ENCODE measurements at regions not wholly inside any gene's neighbourhood (a gene's known extent, or its start where the extent isn't known, plus 50 kb on each side); places are given as distances from the start of the nearest gene placed in this dataset.
"Not testable (repeated sequence)": the region's sequence is repeated elsewhere in the genome, so short reads cannot be mapped to it uniquely, and the experiment has no call there.

DNA sequence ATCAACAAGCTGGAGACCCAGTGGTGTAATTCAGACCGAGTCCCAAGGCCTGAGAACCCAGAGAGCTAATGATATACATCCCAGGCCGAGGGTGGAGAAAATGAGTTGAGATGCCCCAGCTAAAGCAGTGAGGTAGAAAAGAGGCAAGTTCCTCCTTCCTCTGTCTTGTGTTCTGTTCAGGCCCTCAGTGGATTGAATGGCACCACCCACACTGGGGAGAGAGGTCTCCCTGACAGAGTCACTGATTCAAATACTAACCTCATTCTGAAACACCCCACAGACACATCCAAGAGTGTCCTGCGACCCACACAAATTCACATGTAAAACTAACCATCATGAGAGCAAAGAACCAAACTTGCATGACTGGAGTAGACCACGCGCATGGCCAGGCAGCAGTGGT lies 215.3 kb downstream of the ANAPC1 start:
- no peak for DNase-seq

DNA sequence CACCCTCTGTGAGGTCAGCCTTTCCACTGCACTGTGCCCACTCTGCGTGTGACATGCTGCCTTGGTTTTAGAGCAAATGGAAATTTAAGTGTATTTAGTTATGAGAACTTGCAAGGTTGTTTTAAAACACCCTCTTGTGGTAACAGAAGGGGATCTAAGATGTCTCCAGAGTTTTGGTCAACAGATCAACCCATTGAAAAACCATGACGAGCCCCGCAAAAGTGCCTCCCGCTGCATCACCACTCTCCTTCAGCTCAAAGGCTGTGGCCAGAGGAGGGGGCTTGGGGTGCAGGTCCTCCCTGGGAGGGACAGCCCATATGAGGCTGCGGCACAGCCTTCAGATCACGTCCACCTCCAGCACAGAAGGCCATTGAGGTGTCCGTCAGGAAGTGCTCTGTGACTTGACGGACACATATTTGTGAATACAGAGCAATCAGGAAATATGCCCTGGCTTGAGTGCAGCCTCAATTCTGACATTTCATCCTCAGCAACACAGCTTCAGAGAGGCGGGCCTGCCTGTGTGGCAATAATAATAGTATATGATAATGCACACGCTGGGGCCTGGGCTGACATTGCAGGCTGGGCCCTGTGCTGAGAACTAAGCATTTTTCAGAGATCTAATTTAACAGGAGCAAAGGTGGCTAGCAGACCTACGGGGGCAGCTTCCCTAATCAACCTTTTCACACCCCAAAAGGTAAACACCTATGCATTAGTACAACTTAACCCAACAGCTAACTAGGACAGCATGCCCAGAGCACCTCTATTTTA lies 213.9 kb downstream of the ANAPC1 start:
- no peak for DNase-seq

DNA sequence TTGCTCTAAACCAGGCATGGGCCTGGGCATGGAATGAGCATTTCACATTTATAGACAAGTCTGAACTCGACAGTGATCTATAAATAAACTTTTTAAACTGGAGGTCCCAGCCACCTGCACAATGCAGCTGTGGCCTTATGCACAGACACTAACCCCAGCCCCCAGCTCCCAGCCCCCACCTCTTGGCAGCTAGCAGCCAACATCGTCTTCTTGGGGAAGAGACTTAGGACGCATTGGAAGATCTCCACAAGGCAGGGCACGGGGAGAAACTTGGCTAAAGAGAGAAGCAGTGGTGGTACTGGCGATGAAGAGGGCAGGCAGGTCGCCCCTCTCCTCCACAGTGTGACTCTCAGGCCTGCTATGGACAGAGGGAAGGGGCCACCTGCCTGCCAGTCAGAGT lies 213.2 kb downstream of the ANAPC1 start:
- no peak for DNase-seq

DNA sequence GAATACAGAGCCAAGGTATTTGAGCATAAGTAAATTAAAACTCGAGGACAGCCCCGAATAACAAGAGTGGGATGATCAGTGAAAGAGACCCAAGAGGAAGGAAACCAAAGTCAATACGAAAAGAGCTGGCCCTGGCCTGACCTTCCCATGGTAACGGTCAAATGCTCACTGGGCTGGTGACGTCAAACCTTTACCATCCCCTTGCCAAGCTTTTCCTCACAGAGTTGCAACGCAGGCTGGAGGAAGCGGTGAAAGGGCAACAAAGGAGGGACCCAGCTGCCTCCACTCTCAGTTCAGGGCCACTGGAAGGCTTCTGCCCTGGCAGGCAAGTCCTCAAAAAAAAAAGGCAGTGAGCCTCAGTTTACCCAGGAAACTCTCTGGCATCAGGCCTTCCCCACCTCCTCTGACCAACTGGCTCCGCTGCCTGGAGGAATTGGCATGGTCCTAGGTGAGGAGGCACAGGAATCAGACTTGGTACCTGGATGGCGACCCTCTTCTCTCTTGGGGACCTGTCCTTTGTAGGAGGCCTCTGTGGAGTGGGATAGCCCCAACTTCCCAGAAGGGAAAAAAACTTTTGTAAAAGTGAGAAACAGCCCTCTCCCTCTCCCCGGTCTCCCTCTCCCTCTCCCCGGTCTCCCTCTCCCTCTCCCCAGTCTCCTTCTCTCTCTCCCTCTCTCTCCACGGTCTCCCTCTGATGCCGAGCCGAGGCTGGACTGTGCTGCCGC lies 212.4 kb downstream of the ANAPC1 start:
- DNase-seq = no peak

DNA sequence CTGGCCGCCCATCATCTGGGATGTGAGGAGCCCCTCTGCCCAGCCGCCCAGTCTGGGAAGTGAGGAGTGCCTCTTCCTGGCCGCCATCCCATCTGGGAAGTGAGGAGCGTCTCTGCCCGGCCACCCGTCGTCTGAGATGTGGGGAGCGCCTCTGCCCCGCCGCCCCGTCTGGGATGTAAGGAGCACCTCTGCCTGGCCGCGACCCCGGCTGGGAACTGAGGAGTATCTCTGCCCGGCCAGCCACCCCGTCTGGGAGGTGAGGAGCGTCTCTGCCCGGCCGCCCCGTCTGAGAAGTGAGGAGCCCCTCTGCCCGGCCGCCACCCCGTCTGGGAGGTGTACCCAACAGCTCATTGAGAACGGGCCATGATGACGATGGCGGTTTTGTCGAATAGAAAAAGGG lies 211.4 kb downstream of the ANAPC1 start:
- not testable (repeated sequence) for DNase-seq

DNA sequence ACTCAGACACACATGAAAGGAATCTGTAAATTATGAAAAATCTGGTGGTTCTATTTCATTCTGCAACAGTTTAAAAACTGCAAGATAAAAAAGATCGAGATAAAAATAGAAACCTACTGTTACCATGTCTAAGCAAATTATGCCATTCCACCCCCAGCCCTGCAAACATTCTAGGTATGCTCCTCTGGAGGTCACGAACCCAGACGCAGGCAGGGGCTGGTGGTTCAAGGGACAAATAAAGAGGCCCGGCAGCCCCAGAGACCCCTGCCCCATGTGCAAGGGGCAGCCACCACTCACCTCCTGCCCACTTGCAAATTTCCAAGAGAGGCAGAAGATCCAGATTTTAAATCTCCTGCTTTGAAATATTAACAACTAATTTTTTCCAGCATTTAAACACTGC lies 210.5 kb downstream of the ANAPC1 start:
- DNase-seq = no peak

DNA sequence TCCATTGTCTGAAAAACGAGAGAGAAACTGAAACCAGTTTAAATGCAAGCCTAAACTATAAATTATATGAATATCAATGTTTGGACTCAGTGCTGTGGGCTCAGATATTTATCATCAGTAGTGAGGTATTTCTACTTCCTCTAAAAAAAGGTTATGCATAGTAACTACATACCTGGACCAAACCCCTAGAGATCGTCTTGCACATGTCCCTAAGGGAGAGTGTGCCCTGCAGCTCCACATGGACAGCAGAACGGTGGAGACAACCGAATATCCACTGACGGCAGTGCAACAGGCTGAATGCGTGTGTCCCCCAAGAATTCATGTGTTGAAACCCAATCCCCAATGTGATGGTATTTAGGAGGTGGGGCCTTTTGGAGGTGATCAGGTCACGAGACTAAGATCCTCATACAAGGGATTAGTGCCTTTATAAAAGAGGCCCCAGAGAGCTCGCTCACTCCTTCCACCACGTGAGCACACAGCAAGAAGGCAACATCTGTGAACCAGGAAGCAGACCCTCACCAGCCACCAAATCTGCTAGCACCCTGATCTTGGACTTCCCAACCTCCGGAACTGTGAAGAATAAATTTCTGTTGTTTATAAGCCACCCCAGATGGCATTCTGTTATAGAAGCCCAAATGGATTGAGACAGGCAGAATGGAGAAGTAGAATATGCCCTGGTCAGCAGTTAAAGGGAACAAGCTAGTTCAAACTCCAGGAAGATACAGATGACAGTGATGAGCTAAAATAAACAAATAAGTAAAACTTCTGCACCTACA lies 208.4 kb downstream of the ANAPC1 start:
- DNase-seq = no peak

DNA sequence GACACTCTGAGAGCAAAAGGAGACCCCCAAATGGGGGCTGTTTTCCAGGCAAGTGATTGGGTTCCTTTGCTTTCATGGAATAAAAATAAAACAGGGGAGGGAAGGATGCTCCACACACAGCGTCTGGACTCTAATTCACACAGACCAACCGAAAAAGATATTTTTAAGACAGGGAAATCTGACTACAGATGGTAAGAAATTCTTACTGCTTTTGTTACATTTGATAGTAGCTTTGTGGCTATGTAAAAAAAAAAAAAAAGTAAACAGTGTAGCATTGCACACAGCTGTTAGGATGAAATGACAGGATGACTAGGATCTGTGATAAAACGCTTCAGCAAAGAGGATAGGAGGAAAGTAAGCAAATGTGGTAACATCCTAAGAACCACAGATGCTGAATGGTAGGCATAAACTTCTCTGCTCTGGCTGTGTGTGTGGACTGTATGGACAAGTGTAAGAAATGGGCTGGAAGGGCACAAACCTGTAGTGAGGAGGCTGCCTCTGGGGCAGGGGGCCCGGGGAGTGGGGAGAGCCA lies 207.6 kb downstream of the ANAPC1 start:
- DNase-seq = no peak

DNA sequence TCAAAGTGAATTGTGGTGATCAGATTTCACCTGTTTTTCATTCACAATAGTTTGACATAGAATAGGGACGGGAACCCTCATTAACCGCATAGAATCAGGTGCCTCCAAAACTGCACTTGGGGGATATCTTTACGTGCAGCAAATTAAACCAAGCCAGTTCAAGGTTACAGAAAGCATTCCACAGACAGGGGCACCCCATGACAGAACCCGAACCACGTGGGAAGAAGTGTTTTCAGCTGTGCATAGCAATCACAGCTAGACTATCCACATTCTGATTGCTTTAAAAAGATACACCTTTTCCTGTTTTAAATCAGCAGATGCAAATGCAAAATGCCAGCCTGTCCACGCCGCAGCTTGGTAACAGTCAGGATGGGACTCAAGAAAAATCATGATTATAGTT lies 205.8 kb downstream of the ANAPC1 start:
- no peak for DNase-seq

DNA sequence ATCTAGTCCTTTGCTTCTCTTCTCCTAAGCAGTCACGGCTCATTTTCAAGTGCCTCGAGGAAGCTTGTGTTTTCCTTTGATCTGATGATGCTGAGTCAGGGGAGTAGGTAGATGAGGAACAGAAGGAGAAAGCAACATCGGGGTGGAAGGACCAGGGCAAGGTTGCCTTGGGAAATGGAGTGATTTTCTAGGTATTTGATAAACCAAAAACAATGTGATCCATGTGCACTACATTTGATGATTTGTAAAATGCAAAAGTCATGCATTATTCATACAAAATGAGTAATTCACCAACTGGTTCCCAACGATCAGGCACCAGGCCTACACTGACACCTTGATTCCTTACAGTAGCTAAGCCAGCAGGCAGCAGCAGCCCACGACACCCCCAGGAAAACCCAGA lies 205.3 kb downstream of the ANAPC1 start:
- no peak for DNase-seq

DNA sequence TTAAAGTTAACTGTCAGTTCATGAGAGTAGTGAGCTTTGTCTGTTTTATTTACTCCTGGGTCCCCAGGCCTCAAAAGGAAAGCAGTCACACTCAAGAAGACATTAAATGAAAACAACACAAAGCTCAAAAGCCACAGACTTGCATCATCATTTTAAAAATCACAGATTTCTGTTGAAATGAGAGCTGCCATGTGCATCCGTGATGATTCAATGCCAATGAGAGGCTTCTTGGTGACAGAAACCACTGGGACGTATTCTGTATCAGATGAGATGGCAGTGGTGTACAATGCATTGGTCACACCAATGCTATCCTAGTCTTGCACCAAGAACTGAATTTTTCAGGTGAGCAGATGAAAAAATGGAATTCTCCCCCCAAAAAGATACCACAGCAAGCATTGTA lies 204.8 kb downstream of the ANAPC1 start:
- no peak for DNase-seq

DNA sequence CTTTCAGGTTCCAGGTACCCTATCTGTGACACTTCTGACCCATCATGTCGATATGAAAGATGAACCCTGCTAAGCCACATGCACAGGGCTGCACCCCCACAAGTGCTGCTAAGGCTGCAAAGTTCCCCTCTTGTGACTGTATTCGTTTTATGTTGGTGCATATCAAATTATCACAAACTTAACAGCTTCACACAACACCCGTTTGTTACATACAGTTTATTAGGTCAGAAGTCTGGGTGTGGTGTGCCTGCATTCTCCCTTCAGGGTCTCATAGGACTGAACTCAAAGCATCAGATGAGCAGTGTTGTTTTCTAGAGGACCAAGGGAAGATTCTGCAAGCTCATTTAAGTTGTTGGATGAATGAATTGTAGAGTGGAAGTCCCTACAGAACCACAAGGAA lies 199.4 kb downstream of the ANAPC1 start:
- no peak for DNase-seq

DNA sequence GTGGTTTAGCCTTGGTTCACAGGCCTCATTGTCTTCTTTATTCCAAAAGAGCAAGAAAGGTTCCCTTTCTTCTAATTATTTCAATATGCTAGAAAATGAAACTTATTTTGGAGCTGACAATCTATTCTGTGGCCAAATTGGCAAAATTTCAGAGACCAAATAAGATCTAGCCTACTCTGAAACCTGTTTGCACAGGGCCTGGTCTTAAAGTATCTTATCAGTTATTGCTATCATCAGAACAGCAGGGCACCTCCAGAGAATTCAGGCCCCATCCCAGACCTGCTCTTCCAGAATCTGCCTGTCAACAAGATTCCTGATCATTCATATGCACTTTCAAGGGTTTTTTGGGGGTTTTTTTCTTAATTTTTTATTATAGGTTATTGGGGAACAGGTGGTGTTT lies 198.7 kb downstream of the ANAPC1 start:
- DNase-seq = no peak

DNA sequence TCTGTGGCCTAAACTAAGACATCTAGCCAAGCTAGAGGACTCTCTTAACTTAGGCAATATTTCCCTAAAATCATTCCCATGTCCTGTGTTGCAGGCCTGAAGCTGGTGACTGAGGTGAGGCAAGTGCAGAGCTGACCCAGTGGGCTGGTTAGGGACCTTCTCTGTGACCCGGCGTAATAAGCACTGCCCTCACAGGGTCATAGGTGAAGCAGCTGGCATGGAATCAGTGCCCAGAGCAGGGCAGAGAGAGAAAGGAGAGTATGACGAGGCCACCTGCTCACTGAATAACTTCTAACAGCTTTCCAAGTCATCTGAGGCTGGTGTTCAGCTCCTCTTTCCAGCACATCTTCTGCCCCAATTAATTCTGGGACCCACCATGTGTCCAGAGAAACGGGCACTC lies 197.0 kb downstream of the ANAPC1 start:
- DNase-seq = no peak

DNA sequence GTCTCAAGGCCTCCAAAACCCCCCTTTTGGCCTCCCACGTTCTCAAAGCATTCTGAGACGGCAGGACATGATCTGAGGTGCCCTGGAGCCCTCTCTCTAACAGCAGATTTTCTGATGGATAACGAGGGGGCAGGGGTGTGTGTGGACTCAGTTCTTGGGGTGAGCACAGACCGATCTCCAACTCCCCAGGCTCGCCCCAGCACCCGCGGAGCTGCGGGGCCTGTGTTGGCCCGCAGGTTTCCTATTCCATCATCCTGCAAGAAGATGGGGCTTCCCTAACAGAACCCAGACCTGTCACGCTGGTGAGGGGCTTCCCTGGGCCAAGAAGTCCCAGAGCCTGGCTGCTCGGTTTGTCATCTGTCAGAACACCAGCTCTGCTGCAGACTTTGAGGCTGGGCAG lies 196.1 kb downstream of the ANAPC1 start:
- DNase-seq = no peak

DNA sequence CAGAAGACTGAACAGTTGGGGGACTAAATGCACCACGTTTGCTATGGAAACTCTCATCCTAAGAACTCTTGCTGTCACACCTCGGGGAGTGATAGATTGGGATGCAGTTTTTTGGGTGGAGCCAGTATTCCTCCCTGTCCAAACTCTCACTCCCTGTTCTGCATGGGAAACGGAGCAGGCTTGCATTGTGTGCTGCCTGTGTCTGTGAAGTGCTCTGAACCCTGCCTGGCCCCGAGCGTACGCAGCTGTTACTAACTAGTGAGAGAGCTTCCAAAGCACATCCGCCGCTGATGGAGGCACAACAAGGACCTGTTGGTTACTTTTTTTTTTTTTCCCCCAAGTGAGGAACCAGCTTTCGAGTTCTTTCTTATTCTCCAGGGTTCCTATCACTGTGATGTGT lies 195.5 kb downstream of the ANAPC1 start:
- DNase-seq = no peak

DNA sequence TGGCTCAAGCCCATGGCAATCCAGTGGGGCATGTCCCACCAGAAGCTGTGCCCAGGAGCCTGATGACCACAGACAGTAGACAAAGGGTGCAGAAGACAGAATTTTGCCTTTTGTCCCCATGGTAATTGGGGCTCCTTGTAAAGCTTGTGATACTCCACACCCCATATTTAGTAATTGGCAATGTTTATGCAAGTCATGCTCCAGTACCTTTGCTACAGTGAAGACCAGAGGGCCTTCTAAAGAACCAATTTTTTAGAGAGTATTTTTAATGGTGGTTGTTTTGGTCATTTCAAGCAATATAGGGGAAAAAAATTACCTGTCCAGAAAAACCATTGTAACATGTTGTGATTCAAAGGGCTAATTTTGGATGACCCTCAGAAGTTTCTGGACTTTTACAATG lies 194.8 kb downstream of the ANAPC1 start:
- no peak for DNase-seq

DNA sequence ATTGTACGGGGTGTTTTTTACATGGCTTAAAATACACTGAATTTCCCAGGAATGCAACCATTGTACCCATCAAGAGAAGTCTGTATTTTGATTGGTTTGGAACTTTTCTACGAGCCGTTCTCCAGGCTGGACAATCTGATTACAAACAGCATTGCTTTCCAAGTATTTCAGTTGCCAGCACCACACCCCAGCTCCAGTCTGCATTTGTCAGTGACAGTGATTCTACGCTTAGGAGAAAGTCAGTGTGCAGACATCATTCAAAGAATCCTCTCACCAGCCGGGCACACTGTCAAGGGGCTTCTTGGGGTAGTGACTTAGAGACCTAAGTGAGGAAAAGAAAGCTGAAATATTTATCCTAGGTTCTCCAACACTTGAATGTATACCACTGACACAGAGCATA lies 194.1 kb downstream of the ANAPC1 start:
- DNase-seq = no peak

DNA sequence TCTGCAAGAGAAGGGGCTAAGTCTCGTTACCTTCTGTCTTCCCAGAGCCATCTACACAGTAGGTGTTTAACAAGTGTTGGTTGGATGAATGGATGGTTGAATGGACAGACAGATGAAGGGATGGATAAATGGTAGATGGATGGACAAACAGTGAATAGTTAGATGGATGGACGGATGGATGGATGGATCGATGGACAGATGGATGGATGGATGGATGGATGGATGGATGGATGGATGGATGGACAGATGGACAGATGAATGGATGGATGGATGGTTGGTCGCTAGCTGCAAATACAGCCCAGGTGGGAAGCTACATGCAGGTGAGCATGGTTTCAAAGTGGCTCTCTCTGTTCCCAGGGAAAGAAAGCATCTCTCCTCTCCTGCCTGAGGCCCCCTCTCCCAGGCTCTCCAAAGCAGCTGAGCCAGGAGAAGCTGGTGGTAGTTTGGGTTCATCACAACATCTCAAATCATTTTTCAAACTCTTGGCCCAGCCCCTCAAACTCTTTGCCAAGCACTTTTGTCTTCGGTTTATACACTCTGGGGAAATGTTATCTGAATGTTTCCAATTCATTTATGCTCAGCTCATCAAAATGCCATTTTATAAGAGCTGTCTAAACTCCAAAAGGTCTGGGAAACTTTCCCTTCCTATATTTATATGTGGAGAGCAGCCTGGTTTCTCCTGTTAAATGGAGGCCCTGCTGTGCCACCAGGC lies 192.7 kb downstream of the ANAPC1 start:
- DNase-seq = no peak

DNA sequence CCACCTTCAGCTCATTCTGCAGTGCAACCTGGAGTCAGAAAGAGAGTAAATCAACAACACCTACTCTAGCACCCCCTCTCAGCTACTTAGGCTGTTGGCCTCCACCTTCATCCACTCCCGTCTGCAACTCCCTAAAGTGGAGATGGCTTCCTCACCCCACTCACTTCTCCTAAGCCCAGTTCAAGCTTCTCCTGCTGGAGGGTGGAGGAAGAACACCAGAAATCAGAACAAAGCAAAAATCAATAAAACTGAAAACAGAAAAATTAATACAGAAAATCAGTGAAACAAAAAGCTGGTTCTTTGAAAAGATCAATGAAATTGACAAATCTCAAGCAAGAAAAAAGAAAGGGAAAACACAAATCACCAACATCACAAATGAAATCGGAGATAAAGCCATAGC lies 191.7 kb downstream of the ANAPC1 start:
- no peak for DNase-seq

DNA sequence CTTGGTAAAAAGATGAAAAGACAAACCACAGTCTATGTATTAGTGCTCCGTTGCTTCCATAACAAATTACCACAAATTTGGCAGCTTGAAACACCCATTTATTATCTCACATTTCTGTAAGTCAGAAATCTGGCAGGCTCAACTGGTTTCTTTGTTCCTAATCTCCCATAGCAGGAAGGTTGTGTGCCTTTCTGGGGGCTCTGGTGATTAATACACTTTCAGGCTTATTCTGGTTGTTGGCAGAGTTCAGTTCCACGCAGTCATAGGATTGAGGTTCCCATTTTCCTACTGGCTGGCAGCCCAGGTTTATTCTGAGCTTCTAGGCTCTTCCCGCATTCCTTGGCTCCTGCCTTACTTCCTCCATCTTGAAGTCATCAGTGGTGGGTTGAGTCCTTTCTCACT lies 189.3 kb downstream of the ANAPC1 start:
- no peak for DNase-seq

DNA sequence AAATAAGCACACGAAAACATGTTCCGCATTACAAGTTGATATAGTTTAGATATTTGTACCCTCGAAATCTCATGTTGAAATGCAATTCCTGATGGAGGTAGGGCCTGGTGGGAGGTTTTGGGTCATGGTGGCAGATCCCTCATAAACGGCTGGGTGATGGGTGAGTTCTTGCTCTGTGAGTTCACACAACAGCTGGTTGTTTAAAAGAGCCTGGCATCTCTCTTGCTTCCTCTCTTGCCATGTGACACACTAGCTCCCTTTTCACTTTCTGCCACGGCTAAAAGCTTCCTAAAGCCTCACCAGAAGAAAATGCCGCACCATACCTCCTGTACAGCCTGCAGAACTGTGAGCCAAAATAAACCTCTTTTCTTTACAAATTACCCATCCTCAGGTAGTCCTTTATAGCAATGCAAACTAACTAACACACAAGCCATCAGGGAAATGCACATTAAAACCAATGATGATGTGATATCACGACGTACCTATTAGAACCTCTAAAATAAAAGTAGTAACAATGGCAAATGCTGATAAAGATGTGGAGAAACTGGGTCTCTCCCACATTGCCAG lies 188.5 kb downstream of the ANAPC1 start:
- no peak for DNase-seq

Measured in right kidney (tissue), 1 donor.